Stimulated activated CD4-positive, alpha-beta T cell treated with anti-CD3 and anti-CD28 coated beads, Interleukin-1b, Interleukin-23, amount 100 ng/mL, for 4 hours (primary cell): ENCODE measurements at regions not wholly inside any gene's neighbourhood (a gene's known extent, or its start where the extent isn't known, plus 50 kb on each side); places are given as distances from the start of the nearest gene placed in this dataset.

Experiments
- DNase-seq, 2 donors: peaks; one replicate each; pipeline ENCODE4 v3.0.0-alpha.2; 2020; ENCODE audit warnings: low read depth in 2 of 2

- DNase-seq = no peak
Measured at GRCh38 chr2:18927525-18928232, 338.3 kb upstream of the NT5C1B start.

DNA sequence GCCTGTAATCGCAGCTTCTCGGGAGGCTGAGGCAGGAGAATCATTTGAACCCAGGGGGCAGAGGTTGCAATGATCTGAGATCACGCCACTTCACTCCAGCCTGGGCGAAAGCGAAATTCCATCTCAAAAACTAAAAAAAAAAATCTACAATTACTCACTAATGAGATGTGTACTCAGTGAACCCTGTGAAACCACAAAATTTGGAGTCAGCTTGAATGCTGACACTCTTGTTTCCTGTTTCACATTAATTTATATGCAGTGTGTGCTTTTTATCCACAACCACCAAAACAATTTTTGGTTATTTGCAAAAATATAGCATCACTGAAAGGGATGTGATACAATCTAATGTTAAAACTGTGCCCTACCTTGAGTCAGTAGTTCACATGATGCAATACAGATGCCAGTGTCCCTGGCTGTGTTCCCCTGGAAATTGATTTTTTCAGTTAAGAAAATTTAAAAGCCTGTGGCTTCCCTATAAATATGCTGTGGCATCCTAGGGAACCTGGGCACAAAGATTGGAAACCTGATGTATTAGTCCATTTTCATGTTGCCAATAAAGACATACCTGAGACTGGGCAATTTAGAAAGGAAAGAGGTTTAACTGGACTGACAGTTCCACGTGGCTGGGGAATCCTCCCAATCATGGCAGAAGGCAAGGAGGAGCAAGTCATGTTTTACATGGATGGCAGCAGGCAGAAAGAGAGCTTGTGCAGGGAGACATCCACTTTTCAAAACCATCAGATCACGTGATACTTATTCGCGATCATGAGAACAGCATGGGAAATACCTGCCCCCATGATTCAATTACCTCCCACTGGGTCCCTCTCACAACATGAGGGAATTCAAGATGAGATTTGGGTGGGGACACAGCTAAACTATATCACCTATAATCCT is 337.5 kb upstream of the NT5C1B start:
- DNase-seq = no peak

- no peak for DNase-seq
Measured at GRCh38 chr2:18925296-18925695, 335.9 kb upstream of the NT5C1B start.

GRCh38 chr2:18924886-18925285 is 335.5 kb upstream of the NT5C1B start:
- DNase-seq = no peak

- no peak for DNase-seq
Measured at GRCh38 chr2:18924386-18924785, 335.0 kb upstream of the NT5C1B start.

DNA sequence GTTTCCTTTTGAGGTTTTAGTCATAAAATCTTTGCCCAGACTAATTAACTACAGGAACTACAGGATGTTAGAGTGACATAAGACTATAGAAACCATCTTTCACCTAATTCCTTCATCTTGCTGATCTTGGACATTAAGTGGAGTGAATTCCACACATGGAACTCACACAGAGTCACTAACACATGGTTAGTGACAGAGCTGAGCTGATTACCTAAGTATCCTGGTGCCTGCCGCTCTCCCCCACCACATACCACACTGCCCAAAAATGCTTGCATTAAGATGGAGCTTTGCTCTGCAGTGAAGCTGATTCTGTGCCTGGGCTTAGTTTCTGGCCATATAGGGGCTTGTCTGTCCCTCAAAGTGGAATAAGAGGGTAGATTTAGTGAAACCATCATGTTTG is 332.9 kb upstream of the NT5C1B start:
- no peak for DNase-seq

DNA sequence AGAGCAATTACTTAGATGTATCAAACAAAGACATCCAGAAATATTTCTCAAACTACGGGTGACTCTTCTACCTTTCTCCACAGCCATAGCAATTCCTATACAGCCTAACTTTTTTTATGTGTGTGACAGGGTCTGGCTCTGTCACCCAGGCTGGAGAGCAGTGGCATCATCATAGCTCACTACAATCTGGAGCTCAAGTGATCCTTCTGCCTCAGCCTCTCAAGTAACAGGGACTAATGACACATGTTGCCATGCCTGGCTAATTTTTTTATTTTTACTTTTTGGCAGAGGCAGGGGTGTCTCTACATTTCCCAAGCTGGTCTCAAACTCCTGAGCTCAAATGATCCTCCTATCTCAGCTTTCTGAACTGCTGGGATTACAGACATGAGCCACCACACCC is 328.9 kb upstream of the NT5C1B start:
- no peak for DNase-seq

DNA sequence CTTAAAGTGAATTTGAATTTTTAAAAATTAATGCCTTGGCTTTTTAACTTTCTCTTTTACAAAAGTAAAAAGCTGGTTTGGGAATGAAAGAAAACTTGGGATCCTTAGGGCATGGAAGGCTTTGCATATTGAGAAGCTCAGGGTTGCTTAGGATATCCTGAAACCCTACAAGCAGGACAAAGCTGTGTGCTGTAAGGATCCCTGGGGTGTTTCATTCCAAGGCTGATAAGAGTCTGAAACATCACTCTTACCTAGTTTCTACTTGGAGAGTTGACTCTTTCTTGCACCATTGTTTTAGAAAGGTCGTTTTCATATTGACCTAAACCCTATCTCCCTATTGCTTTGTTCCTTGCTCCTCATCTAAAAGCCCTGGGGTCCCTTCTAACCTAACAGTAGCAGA is 325.9 kb upstream of the NT5C1B start:
- DNase-seq = no peak

DNA sequence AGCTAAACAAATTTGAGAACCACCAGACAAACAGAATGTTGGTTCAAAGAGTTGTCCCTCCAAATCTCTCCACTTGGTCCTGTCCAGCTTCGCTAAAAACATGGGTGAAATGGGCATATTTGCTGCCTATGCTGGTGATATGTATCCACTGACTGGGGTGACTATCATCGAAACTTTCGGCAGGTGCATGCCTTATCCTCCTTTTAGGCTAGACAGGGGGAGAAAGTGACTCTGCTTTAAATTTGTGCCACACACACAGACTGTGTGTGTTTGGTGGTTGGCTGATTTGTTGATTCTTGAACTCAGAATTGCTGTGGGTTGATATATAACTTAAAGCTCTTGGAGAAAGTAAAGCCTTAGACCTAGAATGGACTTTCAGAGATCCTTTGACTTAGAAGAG is 324.1 kb upstream of the NT5C1B start:
- DNase-seq = no peak

DNA sequence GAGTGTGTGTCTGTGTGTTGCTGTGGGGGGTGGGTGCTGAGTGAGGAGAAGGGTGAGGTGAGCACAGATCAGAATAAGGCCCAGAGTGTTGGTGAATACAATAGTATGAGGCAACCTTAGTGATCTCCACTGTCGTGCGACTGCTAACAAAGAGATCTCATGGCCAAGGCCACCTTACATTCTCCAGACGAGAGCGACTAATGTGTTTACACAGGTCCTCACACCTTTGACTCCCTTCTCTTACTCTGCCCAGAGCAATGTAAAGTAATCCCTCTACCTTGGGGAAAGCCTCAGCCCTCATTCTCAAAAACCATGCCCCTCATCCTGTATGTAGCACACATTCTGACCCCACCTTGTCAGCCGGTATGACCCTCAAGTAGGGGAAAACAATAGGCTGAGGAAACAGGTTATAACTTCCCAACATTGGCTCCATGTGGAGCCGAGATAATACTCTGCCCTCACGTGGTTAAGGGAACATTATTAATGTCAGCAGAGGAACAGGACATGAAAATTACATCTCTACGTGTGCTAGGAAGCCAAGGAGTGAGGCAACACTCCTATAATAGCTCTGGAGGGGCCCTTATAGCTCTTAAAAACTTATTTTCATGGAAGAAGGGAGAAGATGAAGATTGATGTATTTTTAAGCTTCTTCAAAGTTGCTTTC is 323.0 kb upstream of the NT5C1B start:
- no peak for DNase-seq

DNA sequence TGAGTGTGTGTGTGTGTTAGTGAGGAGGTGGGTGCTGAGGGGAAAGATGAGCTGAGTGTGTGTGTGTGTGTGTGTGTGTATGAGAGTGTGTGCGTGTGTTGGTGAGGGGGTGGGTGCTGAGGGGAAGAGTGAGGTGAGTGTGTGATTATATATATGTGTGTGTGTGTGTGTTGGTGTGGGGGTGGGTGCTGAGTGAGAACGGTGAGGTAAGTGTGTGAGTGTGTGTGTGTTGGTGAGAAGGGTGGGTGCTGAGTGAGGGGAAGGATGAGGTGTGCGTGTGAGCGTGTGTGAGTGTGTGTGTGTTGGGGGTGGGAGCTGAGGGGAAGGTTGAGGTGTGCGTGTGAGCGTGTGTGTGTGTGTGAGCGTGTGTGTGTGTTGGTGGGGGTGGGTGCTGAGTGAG is 322.0 kb upstream of the NT5C1B start:
- no peak for DNase-seq

GRCh38 chr2:18910843-18911242 is 321.5 kb upstream of the NT5C1B start:
- no peak for DNase-seq

DNA sequence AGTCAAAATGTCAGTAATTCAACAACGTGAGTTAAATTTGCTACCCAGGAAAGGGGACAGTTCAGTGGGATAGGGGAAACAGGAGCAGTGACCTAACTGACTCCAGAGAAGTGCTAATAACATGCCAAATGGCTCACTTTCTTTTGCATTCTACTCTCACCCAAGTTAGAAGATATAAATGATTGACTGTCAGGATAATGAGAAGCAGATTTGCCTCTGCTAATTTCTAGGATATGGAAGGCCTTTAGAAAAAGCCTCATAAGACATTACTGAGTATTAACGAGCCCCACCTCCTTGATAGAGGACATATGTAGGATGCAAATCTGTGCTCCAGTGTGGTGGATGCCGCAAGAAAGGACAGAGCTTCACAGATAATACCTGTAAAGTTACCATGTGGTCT is 318.6 kb upstream of the NT5C1B start:
- DNase-seq = no peak

DNA sequence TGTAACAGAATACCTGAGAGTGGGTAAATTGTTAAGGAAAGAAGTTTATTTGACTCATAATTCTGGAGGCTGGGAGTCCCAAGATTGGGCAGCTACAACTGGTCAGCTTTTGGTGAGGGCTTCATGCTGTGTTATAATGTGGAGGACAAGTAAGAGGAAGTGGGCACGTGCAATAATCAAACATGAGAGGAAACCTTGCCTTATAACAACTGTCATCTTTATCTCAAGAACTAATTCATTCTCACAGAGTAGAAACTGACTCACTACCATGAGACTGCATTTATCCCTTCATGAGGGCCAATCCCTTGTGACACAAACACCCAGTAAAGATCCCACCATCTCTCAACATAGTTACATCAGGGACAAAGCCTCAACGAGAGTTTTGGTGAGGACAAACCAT is 318.1 kb upstream of the NT5C1B start:
- no peak for DNase-seq

DNA sequence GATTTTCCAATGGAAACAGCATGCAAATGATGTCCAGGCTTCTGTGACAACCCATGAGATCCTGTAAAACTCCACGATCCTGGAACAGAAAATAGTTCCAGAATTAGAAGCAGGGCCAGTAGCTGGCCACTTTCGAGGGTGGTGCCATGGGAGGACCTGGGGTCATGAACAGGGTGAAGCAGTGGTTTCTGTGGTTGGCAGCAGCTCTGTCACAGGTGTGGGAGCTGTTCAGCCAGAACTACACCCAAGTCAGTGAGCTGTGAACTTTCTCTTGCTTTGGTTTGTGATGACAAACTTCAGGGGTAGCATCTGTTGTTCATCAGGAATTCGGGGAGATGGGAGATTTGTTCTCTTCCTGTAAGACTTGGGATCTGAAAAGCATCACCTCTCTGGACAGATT is 314.4 kb upstream of the NT5C1B start:
- DNase-seq = no peak

GRCh38 chr2:18901242-18901641 is 311.9 kb upstream of the NT5C1B start:
- DNase-seq = no peak

DNA sequence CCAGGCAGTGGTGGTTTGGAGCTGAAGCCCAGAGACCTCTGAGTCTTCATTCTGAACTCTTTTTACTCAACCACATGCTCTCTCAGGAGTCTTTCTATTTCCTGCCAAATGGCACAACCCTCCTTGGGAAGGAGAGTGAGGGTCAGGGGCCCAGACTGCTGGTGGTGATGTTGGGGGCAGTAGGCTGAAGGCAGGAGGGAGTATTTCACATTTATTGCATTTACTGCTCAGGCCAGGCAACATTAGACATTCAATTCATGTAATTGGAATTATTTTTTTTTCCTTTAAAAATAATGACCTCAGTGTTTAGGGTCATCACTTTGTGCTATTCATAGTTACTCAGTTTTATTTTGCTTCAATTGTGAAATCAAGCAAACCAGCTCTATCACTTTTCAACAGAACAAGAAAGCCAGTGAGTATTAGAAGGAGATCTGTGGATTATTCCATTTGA is 311.3 kb upstream of the NT5C1B start:
- DNase-seq = no peak

GRCh38 chr2:18899725-18900124 is 310.4 kb upstream of the NT5C1B start:
- no peak for DNase-seq

DNA sequence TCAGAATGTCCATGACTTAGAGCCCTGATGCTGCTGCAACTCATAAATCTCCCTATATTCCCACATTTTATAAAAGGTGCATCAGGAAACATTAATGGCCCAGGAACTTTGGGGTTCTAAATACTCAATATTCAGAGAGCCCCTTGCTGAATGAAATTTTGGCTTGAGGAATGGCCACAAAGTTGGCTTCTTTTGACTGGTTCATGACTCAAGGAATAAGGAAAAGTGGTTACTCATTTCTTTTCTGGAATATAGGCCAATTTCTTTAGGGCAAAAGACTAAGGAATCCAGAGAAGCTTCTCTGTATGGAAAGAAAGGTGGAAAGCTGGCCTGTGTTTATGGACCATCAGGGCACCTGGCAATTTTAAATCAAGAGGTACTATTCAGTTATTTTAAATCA is 308.9 kb upstream of the NT5C1B start:
- DNase-seq = no peak

- no peak for DNase-seq
Measured at GRCh38 chr2:18896125-18896764, 306.9 kb upstream of the NT5C1B start.

- no peak for DNase-seq
Measured at GRCh38 chr2:18891600-18892345, 302.4 kb upstream of the NT5C1B start.
